GM19438 (cell line): ENCODE measurements at regions not wholly inside any gene's neighbourhood (a gene's known extent, or its start where the extent isn't known, plus 50 kb on each side); places are given as distances from the start of the nearest gene placed in this dataset.

Experiments
- ATAC-seq: cut with Tn5 transposase; IDR thresholded peaks from one replicate; pipeline ENCODE4 v1.9.1; 2021; ENCODE audit warnings: low read depth; ENCODE audit not compliant: unreplicated experiment

GRCh38 chr3:31468433-31468832 is 64.3 kb upstream of the STT3B start:
- ATAC-seq, result no peak

- ATAC-seq, result no peak
Measured at GRCh38 chr3:31469385-31469784, 63.3 kb upstream of the STT3B start.

GRCh38 chr3:31472479-31473390 is 60.0 kb upstream of the STT3B start:
- no peak for ATAC-seq

- ATAC-seq, result no peak
Measured at GRCh38 chr3:31476209-31476608, 56.5 kb upstream of the STT3B start.

- no peak for ATAC-seq
Measured at GRCh38 chr3:31479431-31479830, 53.3 kb upstream of the STT3B start.

- no peak for ATAC-seq
Measured at GRCh38 chr3:31481697-31482096, 51.0 kb upstream of the STT3B start.

GRCh38 chr3:31482493-31483200 is 50.1 kb upstream of the STT3B start:
- no peak for ATAC-seq
